ENCODE measurements at regions not wholly inside any gene's neighbourhood (a gene's known extent, or its start where the extent isn't known, plus 50 kb on each side); places are given as distances from the start of the nearest gene placed in this dataset.

- no peak overlapping the region for H3K4me3 ChIP-seq
- TF ChIP-seq POLR2AphosphoS5 (IDR thresholded peaks at IDR 0.05): peak in 1 of 3 donors; percentile 29
- TF ChIP-seq, protein P1, sequence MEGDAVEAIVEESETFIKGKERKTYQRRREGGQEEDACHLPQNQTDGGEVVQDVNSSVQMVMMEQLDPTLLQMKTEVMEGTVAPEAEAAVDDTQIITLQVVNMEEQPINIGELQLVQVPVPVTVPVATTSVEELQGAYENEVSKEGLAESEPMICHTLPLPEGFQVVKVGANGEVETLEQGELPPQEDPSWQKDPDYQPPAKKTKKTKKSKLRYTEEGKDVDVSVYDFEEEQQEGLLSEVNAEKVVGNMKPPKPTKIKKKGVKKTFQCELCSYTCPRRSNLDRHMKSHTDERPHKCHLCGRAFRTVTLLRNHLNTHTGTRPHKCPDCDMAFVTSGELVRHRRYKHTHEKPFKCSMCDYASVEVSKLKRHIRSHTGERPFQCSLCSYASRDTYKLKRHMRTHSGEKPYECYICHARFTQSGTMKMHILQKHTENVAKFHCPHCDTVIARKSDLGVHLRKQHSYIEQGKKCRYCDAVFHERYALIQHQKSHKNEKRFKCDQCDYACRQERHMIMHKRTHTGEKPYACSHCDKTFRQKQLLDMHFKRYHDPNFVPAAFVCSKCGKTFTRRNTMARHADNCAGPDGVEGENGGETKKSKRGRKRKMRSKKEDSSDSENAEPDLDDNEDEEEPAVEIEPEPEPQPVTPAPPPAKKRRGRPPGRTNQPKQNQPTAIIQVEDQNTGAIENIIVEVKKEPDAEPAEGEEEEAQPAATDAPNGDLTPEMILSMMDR (IDR thresholded peaks at IDR 0.05 in 8 of 11, conservative IDR thresholded peaks at IDR 0.05 in 3 of 11): no peak
- intact Hi-C loops (cut with DNase I; ENCODE audit: low total_unique reads): no loop called here
- H3K36me3 ChIP-seq: no peaks in the 10 kb centered on the region
- no peaks in the 10 kb centered on the region for H3K27me3 ChIP-seq (replicated peaks in 1 of 7)
- no peaks in the 10 kb centered on the region for H3K9me3 ChIP-seq
- WGBS, 5 donors: 38 to 58% (median 55%) methylated on average over 8 of the region's 8 CpGs
- H3K4me1 ChIP-seq: peaks cover 0 to 6% (median 0%) of the 10 kb centered on the region in 6 donors
- H3K27ac ChIP-seq: peak overlapping the region in 3 of 8 donors; percentile 22 to 39 (median 38)
- DNase-seq: no peak
Observed at GRCh38 chr15:39230205-39230907, 350.5 kb upstream of the THBS1 start.

DNA sequence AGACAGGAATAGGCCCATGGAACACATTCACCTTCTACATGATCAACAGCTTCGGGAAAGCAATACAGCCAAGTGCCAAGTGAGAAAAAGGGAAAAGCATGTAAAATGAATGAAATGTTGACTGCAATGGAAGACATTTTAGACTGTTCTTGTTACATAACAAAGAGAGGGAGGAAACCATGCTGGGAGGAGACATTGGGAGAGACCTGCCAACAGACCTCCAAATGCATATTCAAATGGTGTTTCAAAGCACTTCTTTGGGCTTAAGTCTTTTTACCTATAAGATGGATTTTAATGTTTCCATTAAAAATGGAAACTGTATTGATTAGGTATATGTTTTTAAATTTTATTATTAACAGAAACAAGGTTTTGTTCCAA is 350.0 kb upstream of the THBS1 start:
- no peak for DNase-seq
- 72 to 86% (median 86%) methylated on average over 1 of the region's 1 CpG for WGBS, 5 donors
- Histone ChIP-seq H3K4me1 (peaks cover 0 to 6% (median 0%) of the 10 kb centered on the region in 6 donors), H3K4me3 (no peak overlapping the region), H3K27me3 (replicated peaks in 1 of 7) (no peaks in the 10 kb centered on the region), H3K27ac (peak overlapping the region in 3 of 8 donors; percentile 22 to 39 (median 38)), H3K36me3 (no peaks in the 10 kb centered on the region), H3K9me3 (no peaks in the 10 kb centered on the region)
- intact Hi-C loops (cut with DNase I; ENCODE audit: low total_unique reads): no loop called here
- TF ChIP-seq POLR2A (IDR thresholded peaks at IDR 0.05): no peak
- TF ChIP-seq, protein P1 (IDR thresholded peaks at IDR 0.05 in 8 of 11, conservative IDR thresholded peaks at IDR 0.05 in 3 of 11): no peak

DNA sequence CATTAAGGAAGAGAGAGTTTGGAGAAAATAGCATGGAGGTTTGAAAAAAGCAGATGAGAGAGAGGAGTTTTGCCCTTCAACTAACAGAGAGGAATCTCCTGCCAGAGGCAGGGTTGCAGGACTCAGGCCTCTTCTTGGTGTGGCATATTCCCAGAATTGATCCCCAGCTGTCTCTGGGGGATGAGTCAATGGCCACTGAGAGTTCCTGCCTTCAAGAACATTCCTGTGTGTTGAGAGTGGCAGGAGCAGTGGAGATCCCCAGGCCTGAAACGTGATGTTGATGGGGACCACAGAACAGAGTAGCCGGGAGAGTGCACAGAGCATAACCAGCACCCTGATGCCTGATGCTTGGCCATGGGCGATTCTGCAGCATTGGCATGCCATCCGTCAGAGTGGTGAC is 348.4 kb upstream of the THBS1 start:
- H3K4me3 ChIP-seq: no peak overlapping the region
- TF ChIP-seq POLR2AphosphoS5 (IDR thresholded peaks at IDR 0.05) (no peak), POLR2A (IDR thresholded peaks at IDR 0.05) (no peak)
- TF ChIP-seq, protein P1 (IDR thresholded peaks at IDR 0.05 in 8 of 11, conservative IDR thresholded peaks at IDR 0.05 in 3 of 11): no peak
- no peaks in the 10 kb centered on the region for H3K36me3 ChIP-seq
- no peaks in the 10 kb centered on the region for H3K27me3 ChIP-seq (replicated peaks in 1 of 7)
- no peak for DNase-seq
- H3K9me3 ChIP-seq: no peaks in the 10 kb centered on the region
- intact Hi-C loops (cut with DNase I; ENCODE audit: low total_unique reads): no loop called here
- H3K4me1 ChIP-seq: peaks cover 0 to 6% (median 0%) of the 10 kb centered on the region in 6 donors
- 83 to 89% (median 89%) methylated on average over 4 of the region's 4 CpGs for WGBS, 5 donors
- H3K27ac ChIP-seq: no peak overlapping the region

GRCh38 chr15:39235084-39235795 is 345.6 kb upstream of the THBS1 start:
- Histone ChIP-seq H3K36me3 (no peaks in the 10 kb centered on the region), H3K4me3 (no peak overlapping the region), H3K4me1 (peaks cover 0 to 4% (median 0%) of the 10 kb centered on the region in 6 donors), H3K9me3 (no peaks in the 10 kb centered on the region), H3K27ac (no peak overlapping the region), H3K27me3 (replicated peaks in 1 of 7) (no peaks in the 10 kb centered on the region)
- 60 to 80% (median 74%) methylated on average over 5 of the region's 5 CpGs for WGBS, 5 donors
- intact Hi-C loops (cut with DNase I; ENCODE audit: low total_unique reads): no loop called here
- no peak for DNase-seq
- TF ChIP-seq POLR2AphosphoS5 (IDR thresholded peaks at IDR 0.05) (no peak), POLR2A (IDR thresholded peaks at IDR 0.05) (no peak)
- TF ChIP-seq, protein P1 (IDR thresholded peaks at IDR 0.05 in 8 of 11, conservative IDR thresholded peaks at IDR 0.05 in 3 of 11): no peak

Data from spleen (tissue), 11 donors.